A673 (cell line): ENCODE measurements at regions not wholly inside any gene's neighbourhood (a gene's known extent, or its start where the extent isn't known, plus 50 kb on each side); places are given as distances from the start of the nearest gene placed in this dataset.

Source experiments
- EZH2 ChIP-seq: fragments of 200-600 bp; sonication (generic); IDR thresholded peaks from 2 replicates; pipeline ENCODE4 v1.6.1; 2017; ENCODE audit warnings: borderline replicate concordance, low read depth, mild to moderate bottlenecking, mixed read lengths, antibody characterized with exemption, low read length; ENCODE audit not compliant: poor library complexity, severe bottlenecking
- TF ChIP-seq, protein P1 (sequence below): fragments of 300-800, 200-600 bp; sonication (generic); conservative IDR thresholded peaks from 2 replicates; pipeline ENCODE4 v1.5.1; 2017; ENCODE audit warnings: low read depth, mild to moderate bottlenecking, antibody characterized with exemption, low read length, moderate library complexity, mixed read lengths

DNA sequence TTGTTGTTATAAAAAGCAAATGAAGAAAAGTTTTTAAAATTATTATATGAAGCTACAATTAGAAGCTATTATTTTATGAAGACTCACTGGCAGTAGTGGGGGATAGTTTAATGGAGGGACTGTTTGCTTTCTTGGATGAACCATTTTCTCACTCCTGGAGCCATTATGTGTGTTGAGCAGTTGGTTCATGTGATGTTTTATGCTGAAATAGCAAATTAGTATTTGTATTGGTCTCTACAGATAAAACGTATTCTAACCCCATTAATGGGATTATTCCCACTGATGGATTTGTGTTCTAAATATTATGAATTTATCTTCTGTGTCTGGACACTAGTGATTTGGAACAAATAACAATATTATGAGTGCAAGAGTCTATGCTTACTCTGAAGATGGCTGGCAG, 507.5 kb upstream of the FSHR start:
- TF ChIP-seq, protein P1, sequence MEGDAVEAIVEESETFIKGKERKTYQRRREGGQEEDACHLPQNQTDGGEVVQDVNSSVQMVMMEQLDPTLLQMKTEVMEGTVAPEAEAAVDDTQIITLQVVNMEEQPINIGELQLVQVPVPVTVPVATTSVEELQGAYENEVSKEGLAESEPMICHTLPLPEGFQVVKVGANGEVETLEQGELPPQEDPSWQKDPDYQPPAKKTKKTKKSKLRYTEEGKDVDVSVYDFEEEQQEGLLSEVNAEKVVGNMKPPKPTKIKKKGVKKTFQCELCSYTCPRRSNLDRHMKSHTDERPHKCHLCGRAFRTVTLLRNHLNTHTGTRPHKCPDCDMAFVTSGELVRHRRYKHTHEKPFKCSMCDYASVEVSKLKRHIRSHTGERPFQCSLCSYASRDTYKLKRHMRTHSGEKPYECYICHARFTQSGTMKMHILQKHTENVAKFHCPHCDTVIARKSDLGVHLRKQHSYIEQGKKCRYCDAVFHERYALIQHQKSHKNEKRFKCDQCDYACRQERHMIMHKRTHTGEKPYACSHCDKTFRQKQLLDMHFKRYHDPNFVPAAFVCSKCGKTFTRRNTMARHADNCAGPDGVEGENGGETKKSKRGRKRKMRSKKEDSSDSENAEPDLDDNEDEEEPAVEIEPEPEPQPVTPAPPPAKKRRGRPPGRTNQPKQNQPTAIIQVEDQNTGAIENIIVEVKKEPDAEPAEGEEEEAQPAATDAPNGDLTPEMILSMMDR, result no peak
- TF ChIP-seq EZH2, result no peak
